HepG2 (cell line): ENCODE measurements at regions not wholly inside any gene's neighbourhood (a gene's known extent, or its start where the extent isn't known, plus 50 kb on each side); places are given as distances from the start of the nearest gene placed in this dataset.

Source experiments
- ATAC-seq: fragments of 200-7000 bp; cut with Tn5 transposase; 3 replicates; pipeline ENCODE4 v1.9.1; 2020; ENCODE audit warnings: mild to moderate bottlenecking, moderate library complexity
- BruUV-seq: library from RNA; stranded (reverse); fragments of 400-500 nt; replicated peaks from 2 replicates; lab custom pipeline; 2021; lab: Mats Ljungman, UMichigan
- CTCF ChIA-PET: fragments of 300-600 bp; formaldehyde crosslinking; extraction: SDS; loops from one replicate; lab custom pipeline; 2021; ENCODE audit warnings: low total read pairs, inconsistent platforms, low intra/inter-chr PET ratio; lab: Yijun Ruan, JAX
- POLR2A ChIA-PET: fragments of 350-600 bp; sonication (Branson Sonifier 250); formaldehyde crosslinking; loops from one replicate; lab custom pipeline; 2020; ENCODE audit warnings: antibody characterized with exemption, inconsistent platforms; lab: Yijun Ruan, JAX
- DNase-seq: peaks from one replicate; pipeline ENCODE4 v3.0.0-alpha.2; 2015; ENCODE audit warnings: low spot score
- FAIRE-seq: peaks from 3 replicates; lab custom pipeline; 2011; peaks lifted over from hg19 to GRCh38; lab: Jason Lieb, UNC
- H2AFZ ChIP-seq: one replicate; pipeline ENCODE4 v1.6.1; 2011; ENCODE audit warnings: low read length, inconsistent platforms
- H3K27ac ChIP-seq: fragments of 300-600 bp; 3 replicates; pipeline ENCODE4 v1.8.0; 2011; ENCODE audit warnings: mixed run types, mild to moderate bottlenecking, mixed read lengths, low read length, inconsistent platforms; ENCODE audit not compliant: insufficient read depth; ENCODE audit errors: extremely low read length
- H3K27me3 ChIP-seq, 2 experiments: fragments of 200-600 bp in 1 of 2; 2 replicates in 1 of 2; 3 replicates in 1 of 2; pipeline versions ENCODE4 v1.6.0 to v1.8.0; 2011; ENCODE audit warnings: low read length in 2 of 2, mild to moderate bottlenecking in 2 of 2, moderate library complexity in 2 of 2, inconsistent platforms in 1 of 2; ENCODE audit not compliant: insufficient read depth in 2 of 2, control insufficient read depth in 1 of 2
- H3K36me3 ChIP-seq, 2 experiments: fragments of 200-600 bp in 1 of 2; replicated peaks in 1 of 2; 2 replicates in 1 of 2; 3 replicates in 1 of 2; pipeline versions ENCODE4 v1.5.1 to v1.8.0; 2011; ENCODE audit warnings: low read length in 2 of 2, inconsistent platforms in 1 of 2; ENCODE audit not compliant: insufficient read depth in 2 of 2, control insufficient read depth in 1 of 2
- H3K4me1 ChIP-seq: 2 replicates; pipeline ENCODE4 v1.5.1; 2012; ENCODE audit warnings: low read length, inconsistent platforms; ENCODE audit not compliant: insufficient read depth
- H3K4me2 ChIP-seq: 2 replicates; pipeline ENCODE4 v1.6.0; 2011; ENCODE audit warnings: low read depth, low read length, inconsistent platforms
- H3K4me3 ChIP-seq, 3 experiments: fragments of 200-600 bp in 1 of 3; sonication (generic), shearing (Covaris generic) in 1 of 3; replicated peaks in 1 of 3; 2 replicates each; pipeline ENCODE4 v1.5.1; 2011 to 2016; ENCODE audit warnings: low read length in 3 of 3, inconsistent platforms in 2 of 3, low read depth in 2 of 3, mild to moderate bottlenecking in 2 of 3, control low read depth in 1 of 3, mixed read lengths in 1 of 3; ENCODE audit not compliant: insufficient read depth in 1 of 3
- H3K79me2 ChIP-seq: one replicate; pipeline ENCODE4 v1.6.1; 2011; ENCODE audit warnings: low read length, inconsistent platforms; ENCODE audit not compliant: insufficient read depth
- H3K9ac ChIP-seq: 2 replicates; pipeline ENCODE4 v1.6.0; 2011; ENCODE audit warnings: mild to moderate bottlenecking, low read depth, low read length, inconsistent platforms; ENCODE audit not compliant: insufficient read depth
- H3K9me3 ChIP-seq: 2 replicates; pipeline ENCODE4 v1.5.1; 2012; ENCODE audit warnings: mild to moderate bottlenecking, low read length
- H4K20me1 ChIP-seq: 2 replicates; pipeline ENCODE4 v1.6.0; 2011; ENCODE audit warnings: inconsistent platforms, mild to moderate bottlenecking, low read length, moderate library complexity; ENCODE audit not compliant: insufficient read depth
- AGO2 ChIP-seq: fragments of 200-400 bp; formaldehyde crosslinking; optimal IDR thresholded peaks from 2 replicates; pipeline ENCODE3; 2017; ENCODE audit warnings: mild to moderate bottlenecking, low read depth, low read length, moderate library complexity
- KDM6A ChIP-seq: IDR thresholded peaks from 2 replicates; pipeline ENCODE4 v1.6.1; 2016; ENCODE audit warnings: low read depth
- NCOA2 ChIP-seq: sonication (generic); formaldehyde crosslinking; IDR thresholded peaks from 2 replicates; pipeline ENCODE4 v1.8.0; 2022; ENCODE audit warnings: inconsistent platforms
- NCOR1 ChIP-seq: fragments of 200-600 bp; sonication (generic); IDR thresholded peaks from 2 replicates; pipeline ENCODE4 v1.7.0; 2017; ENCODE audit warnings: antibody characterized with exemption, low read length, borderline replicate concordance
- RCOR2 ChIP-seq: IDR thresholded peaks from 2 replicates; pipeline ENCODE4 v1.6.1; 2016; ENCODE audit warnings: missing biosample characterization, missing genetic modification reagents
- SRF ChIP-seq: IDR thresholded peaks from 2 replicates; pipeline ENCODE4 v1.6.1; 2011; ENCODE audit warnings: mild to moderate bottlenecking, low read depth, low read length, moderate library complexity
- TCF12 ChIP-seq, 2 experiments: fragments of 450-650 bp in 1 of 2; sonication (generic) in 1 of 2; formaldehyde crosslinking in 1 of 2; IDR thresholded peaks; 2 replicates each; pipeline versions ENCODE4 v1.6.1 to v1.8.0; 2017 to 2022; ENCODE audit warnings: antibody characterized with exemption in 1 of 2, mild to moderate bottlenecking in 1 of 2, missing genetic modification reagents in 1 of 2, moderate library complexity in 1 of 2
- ZNF558 ChIP-seq: sonication (generic); formaldehyde crosslinking; IDR thresholded peaks from 2 replicates; pipeline ENCODE4 v1.9.0; 2022; ENCODE audit warnings: mild to moderate bottlenecking, missing genetic modification reagents, borderline replicate concordance
- ZNF747 ChIP-seq: sonication (generic); formaldehyde crosslinking; IDR thresholded peaks from 2 replicates; pipeline ENCODE4 v1.8.1; 2023; ENCODE audit warnings: missing genetic modification reagents, mild to moderate bottlenecking, borderline replicate concordance
- ZNF749 ChIP-seq: sonication (generic); formaldehyde crosslinking; IDR thresholded peaks from 2 replicates; pipeline ENCODE4 v1.8.0; 2022; ENCODE audit warnings: mild to moderate bottlenecking, missing genetic modification reagents, moderate library complexity, borderline replicate concordance
- ZNF816 ChIP-seq: sonication (generic); formaldehyde crosslinking; IDR thresholded peaks from 2 replicates; pipeline ENCODE4 v1.8.0; 2022; ENCODE audit warnings: missing genetic modification reagents, mild to moderate bottlenecking, borderline replicate concordance
- WGBS: methylation state at CpG from one replicate; pipeline ENCODE4 v1.1.6; 2017; ENCODE audit warnings: low lambda C conversion rate; 5-methylcytosine and 5-hydroxymethylcytosine counted together
- in situ Hi-C: cut with HindIII; loops from 2 replicates; pipeline ENCODE4 v1.10.0; 2017; ENCODE audit warnings: low pct_unique_long_range_greater_than_20kb; ENCODE audit not compliant: extremely low pct_ligation_motif_present
- intact Hi-C: fragments of 100-400 bp; cut with micrococcal nuclease; formaldehyde crosslinking; loops from one replicate; pipeline ENCODE4 v1.10.0; 2022; ENCODE audit not compliant: unreplicated experiment
- TF ChIP-seq, protein P1 (sequence below): sonication (generic); formaldehyde crosslinking; IDR thresholded peaks from 2 replicates; pipeline ENCODE4 v1.8.0; 2022; ENCODE audit warnings: mild to moderate bottlenecking, missing genetic modification reagents, borderline replicate concordance
- TF ChIP-seq, protein P2 (sequence below): sonication (generic); formaldehyde crosslinking; IDR thresholded peaks from 2 replicates; pipeline ENCODE4 v1.5.0; 2020; ENCODE audit warnings: mild to moderate bottlenecking, missing genetic modification reagents, borderline replicate concordance
- TF ChIP-seq, protein P3 (sequence below): sonication (generic); formaldehyde crosslinking; IDR thresholded peaks from 2 replicates; pipeline ENCODE4 v1.5.1; 2020; ENCODE audit warnings: mild to moderate bottlenecking, missing genetic modification reagents

DNA sequence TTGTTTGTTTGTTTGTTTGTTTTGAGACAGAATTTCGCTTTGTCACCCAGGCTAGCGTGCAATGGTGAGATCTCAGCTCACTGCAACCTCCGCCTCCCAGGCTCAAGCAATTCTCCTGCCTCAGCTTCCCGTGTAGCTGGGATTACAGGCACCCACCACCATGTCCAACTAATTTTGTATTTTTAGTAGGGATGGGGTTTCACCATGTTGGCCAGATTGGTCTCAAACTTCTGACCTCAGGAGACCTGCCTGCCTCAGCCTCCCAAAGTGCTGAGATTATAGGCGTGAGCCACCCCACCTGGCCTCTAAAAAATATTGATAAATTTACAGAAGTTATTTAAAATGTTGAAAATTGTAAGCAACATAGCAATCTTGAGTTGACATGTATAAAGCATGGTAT lies 57.1 kb upstream of the LOC128125822 start (continued):
- TF ChIP-seq, protein P1, sequence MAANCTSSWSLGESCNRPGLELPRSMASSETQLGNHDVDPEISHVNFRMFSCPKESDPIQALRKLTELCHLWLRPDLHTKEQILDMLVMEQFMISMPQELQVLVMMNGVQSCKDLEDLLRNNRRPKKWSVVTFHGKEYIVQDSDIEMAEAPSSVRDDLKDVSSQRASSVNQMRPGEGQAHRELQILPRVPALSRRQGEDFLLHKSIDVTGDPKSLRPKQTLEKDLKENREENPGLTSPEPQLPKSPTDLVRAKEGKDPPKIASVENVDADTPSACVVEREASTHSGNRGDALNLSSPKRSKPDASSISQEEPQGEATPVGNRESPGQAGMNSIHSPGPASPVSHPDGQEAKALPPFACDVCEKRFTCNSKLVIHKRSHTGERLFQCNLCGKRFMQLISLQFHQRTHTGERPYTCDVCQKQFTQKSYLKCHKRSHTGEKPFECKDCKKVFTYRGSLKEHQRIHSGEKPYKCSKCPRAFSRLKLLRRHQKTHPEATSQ, result peak; percentile 3; the same call in 1 of the 2 replicates

DNA sequence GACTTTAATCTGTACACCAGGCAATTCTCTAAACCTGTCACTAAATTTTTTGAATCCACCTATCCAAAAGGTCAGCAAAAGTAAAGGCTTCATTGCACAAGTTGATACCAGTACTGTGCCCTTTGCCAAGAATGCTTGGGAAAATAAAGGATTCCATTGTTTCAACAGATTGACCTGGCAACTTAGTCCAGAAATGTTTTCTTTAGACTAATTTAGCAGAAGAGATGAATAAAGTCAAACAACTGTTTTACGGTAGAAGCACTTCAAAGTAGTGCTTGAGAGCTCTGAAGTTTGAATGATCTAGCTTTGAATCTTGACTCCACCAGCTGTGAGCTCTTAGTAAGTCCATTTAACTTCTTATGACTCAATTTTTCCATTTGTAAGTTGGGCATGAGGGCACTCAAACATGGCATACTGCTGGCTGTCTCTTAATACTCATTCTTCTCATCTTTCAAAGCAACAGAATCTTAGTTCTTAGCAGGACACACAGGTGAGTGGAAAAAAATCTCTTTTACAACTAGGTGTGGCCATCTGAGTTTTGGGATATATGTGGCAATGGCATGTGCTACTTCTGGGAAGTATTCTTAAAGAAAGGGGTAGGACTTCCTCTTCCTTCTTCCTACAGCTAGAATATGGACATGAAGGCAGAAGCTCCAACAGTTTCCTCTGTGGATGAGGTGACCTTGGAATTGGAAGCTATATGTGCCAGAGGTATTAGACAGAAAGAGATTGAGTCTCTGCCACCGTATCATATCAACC lies 55.9 kb upstream of the LOC128125822 start:
- Histone ChIP-seq H3K4me1 (peaks cover 96% of the 10 kb centered on the region), H3K9me3 (no peaks in the 10 kb centered on the region), H3K27ac (peak overlapping the region; percentile 97), H3K36me3 (no peaks in the 10 kb centered on the region), H3K79me2 (peaks cover 19% of the 10 kb centered on the region), H2AFZ (no peak overlapping the region), H3K4me2 (peak overlapping the region; percentile 78), H3K9ac (peak overlapping the region; percentile 86), H4K20me1 (no peaks in the 10 kb centered on the region), H3K27me3 (no peaks in the 10 kb centered on the region), H3K4me3 (peak overlapping the region; percentile 38 to 62 (median 38); a peak in 5 of 6 replicates)
- 12% methylated on average over 2 of the region's 2 CpGs for WGBS
- peak; percentile 66 for FAIRE-seq
- BruUV-seq, result TSS peak; percentile 84
- DNase-seq, result peak; percentile 100
- ChIA-PET POLR2A (interaction anchor here (0.6 to 7.0 kb wide), 19 partner anchors 9 to 164 kb away, joined by 3 to 118 read pairs (median 6); no protein-coding TSS in a partner anchor), CTCF (no interaction called here)
- peak; percentile 51 for ATAC-seq
- in situ Hi-C loops (loop anchor here (5.0 to 10.0 kb wide), 2 partner anchors 56 to 162 kb away; partner anchors contain the start of genes LOC128125822 and PTP4A1), intact Hi-C loops (loop anchor here (1.0 to 2.0 kb wide), 2 partner anchors 58 to 126 kb away; no protein-coding TSS in a partner anchor)
- TF ChIP-seq ZNF747 (CRISPR knock-in tag) (no peak), ZNF816 (CRISPR knock-in tag) (no peak), TCF12 (IDR thresholded peaks at IDR 0.05) (no peak), TCF12 (CRISPR knock-in tag; IDR thresholded peaks at IDR 0.05) (peak; percentile 93; the same call in 1 of the 2 replicates), RCOR2 (CRISPR knock-in tag) (no peak), ZNF749 (CRISPR knock-in tag) (peak; percentile 49; the same call in 1 of the 2 replicates), KDM6A (CRISPR knock-in tag) (peak; percentile 85), SRF (no peak), AGO2 (peak; percentile 34), NCOA2 (CRISPR knock-in tag) (peak; percentile 99), ZNF558 (no peak; the same call in 1 of the 2 replicates), NCOR1 (peak; percentile 99)
- TF ChIP-seq, protein P2, sequence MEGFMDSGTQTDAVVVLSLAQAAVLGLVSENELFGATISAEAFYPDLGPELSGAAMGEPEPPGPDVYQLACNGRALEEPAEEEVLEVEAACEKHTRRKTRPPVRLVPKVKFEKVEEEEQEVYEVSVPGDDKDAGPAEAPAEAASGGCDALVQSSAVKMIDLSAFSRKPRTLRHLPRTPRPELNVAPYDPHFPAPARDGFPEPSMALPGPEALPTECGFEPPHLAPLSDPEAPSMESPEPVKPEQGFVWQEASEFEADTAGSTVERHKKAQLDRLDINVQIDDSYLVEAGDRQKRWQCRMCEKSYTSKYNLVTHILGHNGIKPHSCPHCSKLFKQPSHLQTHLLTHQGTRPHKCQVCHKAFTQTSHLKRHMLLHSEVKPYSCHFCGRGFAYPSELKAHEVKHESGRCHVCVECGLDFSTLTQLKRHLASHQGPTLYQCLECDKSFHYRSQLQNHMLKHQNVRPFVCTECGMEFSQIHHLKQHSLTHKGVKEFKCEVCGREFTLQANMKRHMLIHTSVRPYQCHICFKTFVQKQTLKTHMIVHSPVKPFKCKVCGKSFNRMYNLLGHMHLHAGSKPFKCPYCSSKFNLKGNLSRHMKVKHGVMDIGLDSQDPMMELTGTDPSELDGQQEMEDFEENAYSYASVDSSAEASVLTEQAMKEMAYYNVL (CRISPR knock-in tag), result peak; percentile 96
- TF ChIP-seq, protein P3, sequence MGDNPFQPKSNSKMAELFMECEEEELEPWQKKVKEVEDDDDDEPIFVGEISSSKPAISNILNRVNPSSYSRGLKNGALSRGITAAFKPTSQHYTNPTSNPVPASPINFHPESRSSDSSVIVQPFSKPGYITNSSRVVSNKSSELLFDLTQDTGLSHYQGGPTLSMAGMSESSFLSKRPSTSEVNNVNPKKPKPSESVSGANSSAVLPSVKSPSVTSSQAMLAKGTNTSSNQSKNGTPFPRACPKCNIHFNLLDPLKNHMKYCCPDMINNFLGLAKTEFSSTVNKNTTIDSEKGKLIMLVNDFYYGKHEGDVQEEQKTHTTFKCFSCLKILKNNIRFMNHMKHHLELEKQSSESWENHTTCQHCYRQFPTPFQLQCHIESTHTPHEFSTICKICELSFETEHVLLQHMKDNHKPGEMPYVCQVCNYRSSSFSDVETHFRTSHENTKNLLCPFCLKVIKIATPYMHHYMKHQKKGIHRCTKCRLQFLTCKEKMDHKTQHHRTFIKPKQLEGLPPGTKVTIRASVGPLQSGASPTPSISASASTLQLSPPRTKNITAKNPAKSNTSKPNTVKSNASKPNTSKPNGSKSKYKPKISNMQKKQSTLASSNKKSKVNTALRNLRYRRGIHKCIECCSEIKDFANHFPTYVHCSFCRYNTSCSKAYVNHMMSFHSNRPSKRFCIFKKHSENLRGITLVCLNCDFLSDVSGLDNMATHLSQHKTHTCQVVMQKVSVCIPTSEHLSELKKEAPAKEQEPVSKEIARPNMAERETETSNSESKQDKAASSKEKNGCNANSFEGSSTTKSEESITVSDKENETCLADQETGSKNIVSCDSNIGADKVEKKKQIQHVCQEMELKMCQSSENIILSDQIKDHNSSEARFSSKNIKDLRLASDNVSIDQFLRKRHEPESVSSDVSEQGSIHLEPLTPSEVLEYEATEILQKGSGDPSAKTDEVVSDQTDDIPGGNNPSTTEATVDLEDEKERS, result 0 out of 2 replicates have a peak, but pooled peaks have one; percentile 48
